OCI-LY7 (cell line): ENCODE measurements at regions not wholly inside any gene's neighbourhood (a gene's known extent, or its start where the extent isn't known, plus 50 kb on each side); places are given as distances from the start of the nearest gene placed in this dataset.

Experiments used
- BruUV-seq: library from RNA; stranded (reverse); fragments of 400-500 nt; replicated peaks from 2 replicates; lab custom pipeline; 2021; lab: Mats Ljungman, UMichigan
- CTCF ChIA-PET: fragments of 300-600 bp; sonication (Branson Sonifier 250); formaldehyde crosslinking; loops from one replicate; lab custom pipeline; 2022; ENCODE audit warnings: antibody characterized with exemption; ENCODE audit not compliant: unreplicated experiment; lab: Charles Lee
- POLR2A ChIA-PET: fragments of 300-600 bp; sonication (Branson Sonifier 250); formaldehyde crosslinking; loops from one replicate; lab custom pipeline; 2022; ENCODE audit warnings: antibody characterized with exemption; lab: Charles Lee
- DNase-seq: peaks from one replicate; pipeline ENCODE4 v3.0.0-alpha.2; 2015; ENCODE audit warnings: low spot score
- H2AFZ ChIP-seq: fragments of 200-600 bp; sonication (generic), shearing (Covaris generic); 2 replicates; pipeline ENCODE4 v1.6.1; 2014; ENCODE audit warnings: mild to moderate bottlenecking, antibody characterized with exemption, low read length, moderate library complexity
- H3K27ac ChIP-seq: fragments of 200-600 bp; sonication (generic); 2 replicates; pipeline ENCODE4 v1.5.1; 2014; ENCODE audit warnings: mixed run types, low read depth, mild to moderate bottlenecking, moderate library complexity, low read length, inconsistent platforms; ENCODE audit not compliant: poor library complexity, severe bottlenecking
- H3K36me3 ChIP-seq: fragments of 200-600 bp; sonication (generic); 2 replicates; pipeline ENCODE4 v1.6.1; 2014; ENCODE audit warnings: mild to moderate bottlenecking, antibody characterized with exemption, low read length, moderate library complexity, mixed read lengths; ENCODE audit not compliant: insufficient read depth
- H3K4me1 ChIP-seq: fragments of 200-600 bp; sonication (generic); 2 replicates; pipeline ENCODE4 v1.5.1; 2014; ENCODE audit warnings: mild to moderate bottlenecking, low read length; ENCODE audit not compliant: insufficient read depth, poor library complexity, severe bottlenecking
- H3K4me2 ChIP-seq: fragments of 200-600 bp; sonication (generic); 2 replicates; pipeline ENCODE4 v1.6.1; 2014; ENCODE audit warnings: mild to moderate bottlenecking, low read length
- H3K4me3 ChIP-seq: fragments of 200-600 bp; sonication (generic); 2 replicates; pipeline ENCODE4 v1.5.1; 2014; ENCODE audit warnings: mild to moderate bottlenecking, low read depth, low read length; ENCODE audit not compliant: poor library complexity, severe bottlenecking
- H3K79me2 ChIP-seq: fragments of 200-600 bp; sonication (generic); 2 replicates; pipeline ENCODE4 v1.6.1; 2016; ENCODE audit warnings: low read depth, mild to moderate bottlenecking, low read length, moderate library complexity, mixed read lengths; ENCODE audit not compliant: insufficient read depth
- H3K9me2 ChIP-seq: fragments of 200-600 bp; sonication (generic); 2 replicates; pipeline ENCODE4 v1.6.1; 2016; ENCODE audit warnings: mild to moderate bottlenecking, low read length, mixed read lengths; ENCODE audit not compliant: insufficient read depth
- H3K9me3 ChIP-seq: fragments of 200-600 bp; sonication (generic); 2 replicates; pipeline ENCODE4 v1.6.1; 2014; ENCODE audit warnings: mild to moderate bottlenecking, mixed run types, low read length, mixed read lengths
- H4K20me1 ChIP-seq: fragments of 200-600 bp; sonication (generic); 2 replicates; pipeline ENCODE4 v1.6.1; 2014; ENCODE audit warnings: mild to moderate bottlenecking, antibody characterized with exemption, low read length, moderate library complexity, mixed read lengths; ENCODE audit not compliant: insufficient read depth
- CTCF ChIP-seq: fragments of 200-600 bp; sonication (generic); conservative IDR thresholded peaks from 2 replicates; pipeline ENCODE4 v1.5.1; 2014; ENCODE audit warnings: mild to moderate bottlenecking, antibody characterized with exemption, low read length, moderate library complexity, mixed read lengths
- EZH2phosphoT487 ChIP-seq: fragments of 200-600 bp; sonication (generic); IDR thresholded peaks from 2 replicates; pipeline ENCODE4 v1.6.1; 2018; ENCODE audit warnings: low read depth, borderline replicate concordance, mild to moderate bottlenecking, mixed run types, antibody characterized with exemption, low read length, moderate library complexity, mixed read lengths
- intact Hi-C: fragments of 100-400 bp; cut with micrococcal nuclease; formaldehyde crosslinking; loops from one replicate; pipeline ENCODE4 v1.10.0; 2022; ENCODE audit not compliant: unreplicated experiment

- Histone ChIP-seq H2AFZ (peak overlapping the region; percentile 22; the same call in 1 of the 2 replicates), H3K4me1 (no peaks in the 10 kb centered on the region), H3K36me3 (no peaks in the 10 kb centered on the region), H3K9me3 (no peaks in the 10 kb centered on the region), H4K20me1 (no peaks in the 10 kb centered on the region), H3K27ac (no peak overlapping the region), H3K4me3 (no peak overlapping the region), H3K79me2 (no peaks in the 10 kb centered on the region), H3K9me2 (no peaks in the 10 kb centered on the region), H3K4me2 (no peak overlapping the region)
- DNase-seq, result no peak
- ChIA-PET POLR2A (interaction anchor here (0.5 to 1.4 kb wide), 3 partner anchors 10 to 155 kb away, joined by 3 to 4 read pairs (median 3); no protein-coding TSS in a partner anchor), CTCF (no interaction called here)
- no peak for TF ChIP-seq EZH2phosphoT487
- TF ChIP-seq CTCF, result 0 out of 2 replicates have a peak, but pooled peaks have one; percentile 11
- BruUV-seq, result no TSS peak
- intact Hi-C loops, result no loop called here
Observed at GRCh38 chr20:51091406-51092195, 68.7 kb upstream of the KCNG1 start.

GRCh38 chr20:51089840-51090239, 66.9 kb upstream of the KCNG1 start:
- H3K4me1 ChIP-seq, result no peaks in the 10 kb centered on the region
- H3K4me3 ChIP-seq, result no peak overlapping the region
- H3K27ac ChIP-seq, result no peak overlapping the region
- H3K79me2 ChIP-seq, result no peaks in the 10 kb centered on the region
- no peak overlapping the region for H3K4me2 ChIP-seq
- no peaks in the 10 kb centered on the region for H3K9me3 ChIP-seq
- intact Hi-C loops, result no loop called here
- POLR2A ChIA-PET, result no interaction called here
- DNase-seq, result no peak
- TF ChIP-seq EZH2phosphoT487 (no peak), CTCF (no peak)
- no peaks in the 10 kb centered on the region for H3K9me2 ChIP-seq
- H2AFZ ChIP-seq, result no peak overlapping the region
- CTCF ChIA-PET, result interaction anchor here (1.0 kb wide), 1 partner anchor 10 kb away, joined by 3 read pairs; no protein-coding TSS in a partner anchor
- no TSS peak for BruUV-seq
- no peaks in the 10 kb centered on the region for H4K20me1 ChIP-seq
- no peaks in the 10 kb centered on the region for H3K36me3 ChIP-seq
